ENCODE measurements at regions not wholly inside any gene's neighbourhood (a gene's known extent, or its start where the extent isn't known, plus 50 kb on each side); places are given as distances from the start of the nearest gene placed in this dataset.

DNA sequence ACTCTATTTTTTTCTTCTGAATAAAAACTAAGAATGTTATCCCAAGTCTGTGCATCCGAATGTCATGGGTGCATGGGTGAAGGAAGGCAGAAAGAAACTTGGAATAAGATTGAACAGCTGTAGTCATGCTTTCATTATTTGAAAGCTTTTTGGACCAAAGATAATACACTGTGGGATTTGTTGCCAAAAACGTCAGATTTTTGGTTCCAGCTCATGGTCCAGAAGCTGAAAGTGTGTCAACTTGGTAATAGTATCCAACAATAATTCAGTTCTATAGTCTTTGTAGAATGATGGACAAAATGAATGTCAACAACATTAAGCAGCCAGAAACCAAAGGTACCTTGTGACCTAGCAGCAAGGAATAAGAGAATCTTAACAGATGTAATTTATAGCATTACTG lies 327.9 kb upstream of the ADAMTS9 start (continued):
- TF ChIP-seq, protein P1, sequence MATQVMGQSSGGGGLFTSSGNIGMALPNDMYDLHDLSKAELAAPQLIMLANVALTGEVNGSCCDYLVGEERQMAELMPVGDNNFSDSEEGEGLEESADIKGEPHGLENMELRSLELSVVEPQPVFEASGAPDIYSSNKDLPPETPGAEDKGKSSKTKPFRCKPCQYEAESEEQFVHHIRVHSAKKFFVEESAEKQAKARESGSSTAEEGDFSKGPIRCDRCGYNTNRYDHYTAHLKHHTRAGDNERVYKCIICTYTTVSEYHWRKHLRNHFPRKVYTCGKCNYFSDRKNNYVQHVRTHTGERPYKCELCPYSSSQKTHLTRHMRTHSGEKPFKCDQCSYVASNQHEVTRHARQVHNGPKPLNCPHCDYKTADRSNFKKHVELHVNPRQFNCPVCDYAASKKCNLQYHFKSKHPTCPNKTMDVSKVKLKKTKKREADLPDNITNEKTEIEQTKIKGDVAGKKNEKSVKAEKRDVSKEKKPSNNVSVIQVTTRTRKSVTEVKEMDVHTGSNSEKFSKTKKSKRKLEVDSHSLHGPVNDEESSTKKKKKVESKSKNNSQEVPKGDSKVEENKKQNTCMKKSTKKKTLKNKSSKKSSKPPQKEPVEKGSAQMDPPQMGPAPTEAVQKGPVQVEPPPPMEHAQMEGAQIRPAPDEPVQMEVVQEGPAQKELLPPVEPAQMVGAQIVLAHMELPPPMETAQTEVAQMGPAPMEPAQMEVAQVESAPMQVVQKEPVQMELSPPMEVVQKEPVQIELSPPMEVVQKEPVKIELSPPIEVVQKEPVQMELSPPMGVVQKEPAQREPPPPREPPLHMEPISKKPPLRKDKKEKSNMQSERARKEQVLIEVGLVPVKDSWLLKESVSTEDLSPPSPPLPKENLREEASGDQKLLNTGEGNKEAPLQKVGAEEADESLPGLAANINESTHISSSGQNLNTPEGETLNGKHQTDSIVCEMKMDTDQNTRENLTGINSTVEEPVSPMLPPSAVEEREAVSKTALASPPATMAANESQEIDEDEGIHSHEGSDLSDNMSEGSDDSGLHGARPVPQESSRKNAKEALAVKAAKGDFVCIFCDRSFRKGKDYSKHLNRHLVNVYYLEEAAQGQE (IDR thresholded peaks at IDR 0.05; ENCODE audit: low read depth): no peak

DNA sequence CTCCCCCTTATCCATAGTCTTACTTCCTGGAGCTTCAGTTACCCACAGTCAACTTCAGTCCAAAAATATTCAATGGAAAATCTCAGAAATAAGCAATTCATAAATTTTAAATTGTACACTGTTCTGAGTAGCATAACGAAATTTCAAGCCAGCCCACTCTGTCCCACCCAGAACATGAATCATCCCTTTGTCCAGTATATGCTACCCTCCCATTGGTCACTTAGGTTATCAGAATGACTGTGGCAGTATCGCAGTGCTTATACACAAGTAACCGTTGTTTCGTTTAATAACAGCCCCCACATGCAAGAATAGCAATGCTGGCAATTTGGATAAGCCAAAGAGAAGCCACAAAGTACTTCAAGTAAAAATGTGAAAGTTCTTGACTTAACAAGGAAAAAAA lies 325.3 kb upstream of the ADAMTS9 start:
- no TSS peak for BruUV-seq (replicated peaks)
- no peak overlapping the region for H2AFZ ChIP-seq (ENCODE audit: low read depth, low read length, poor library complexity, severe bottlenecking)
- no peaks in the 10 kb centered on the region for H3K79me2 ChIP-seq (ENCODE audit: insufficient read depth, low read length)
- no peak overlapping the region for H3K4me3 ChIP-seq (replicated peaks in 1 of 2; ENCODE audit: low read depth in 1 of 2, low read length in 2 of 2)
- peaks cover 20% of the 10 kb centered on the region; the same call in 1 of the 2 replicates for H3K27me3 ChIP-seq (ENCODE audit: insufficient read depth, low read length)
- no peaks in the 10 kb centered on the region for H3K9me3 ChIP-seq (ENCODE audit: control insufficient read depth in 1 of 2, insufficient read depth in 1 of 2, low read depth in 1 of 2, low read length in 2 of 2)
- intact Hi-C loops (cut with micrococcal nuclease): no loop called here
- no peak overlapping the region for H3K4me2 ChIP-seq (ENCODE audit: low read length)
- H3K27ac ChIP-seq (ENCODE audit: low read depth, low read length): no peak overlapping the region
- no peaks in the 10 kb centered on the region for H4K20me1 ChIP-seq (ENCODE audit: insufficient read depth)
- no peaks in the 10 kb centered on the region for H3K4me1 ChIP-seq (ENCODE audit: control insufficient read depth in 1 of 2, insufficient read depth in 2 of 2, low read length in 2 of 2)
- ChIA-PET RAD21 (ENCODE audit: low non-redundant PET in 1 of 2, low total read pairs in 2 of 2, uncharacterized antibody in 2 of 2, unreplicated experiment in 2 of 2) (no interaction called here), POLR2A (no interaction called here), CTCF (no interaction called here)
- TF ChIP-seq EGR1 (IDR thresholded peaks at IDR 0.05; ENCODE audit: low read depth) (no peak), FOSL1 (IDR thresholded peaks at IDR 0.05; ENCODE audit: low read depth) (no peak), SP1 (IDR thresholded peaks at IDR 0.05; ENCODE audit: low read depth) (no peak), EZH2phosphoT487 (IDR thresholded peaks at IDR 0.05; ENCODE audit: borderline replicate concordance) (no peak), ELF1 (IDR thresholded peaks at IDR 0.05; ENCODE audit: borderline replicate concordance, low read depth) (no peak), POLR2A (IDR thresholded peaks at IDR 0.05; ENCODE audit: borderline replicate concordance, extremely low read depth, insufficient read depth, insufficient read length) (no peak), SRF (IDR thresholded peaks at IDR 0.05; ENCODE audit: low read depth) (no peak), ZNF274 (IDR thresholded peaks at IDR 0.05; ENCODE audit: low read depth, low read length) (no peak), EZH2 (IDR thresholded peaks at IDR 0.05) (no peak), YY1 (IDR thresholded peaks at IDR 0.05; ENCODE audit: extremely low read depth, insufficient replicate concordance, low read depth, low read length) (no peak), ZFX (IDR thresholded peaks at IDR 0.05) (no peak)
- TF ChIP-seq, protein P2, sequence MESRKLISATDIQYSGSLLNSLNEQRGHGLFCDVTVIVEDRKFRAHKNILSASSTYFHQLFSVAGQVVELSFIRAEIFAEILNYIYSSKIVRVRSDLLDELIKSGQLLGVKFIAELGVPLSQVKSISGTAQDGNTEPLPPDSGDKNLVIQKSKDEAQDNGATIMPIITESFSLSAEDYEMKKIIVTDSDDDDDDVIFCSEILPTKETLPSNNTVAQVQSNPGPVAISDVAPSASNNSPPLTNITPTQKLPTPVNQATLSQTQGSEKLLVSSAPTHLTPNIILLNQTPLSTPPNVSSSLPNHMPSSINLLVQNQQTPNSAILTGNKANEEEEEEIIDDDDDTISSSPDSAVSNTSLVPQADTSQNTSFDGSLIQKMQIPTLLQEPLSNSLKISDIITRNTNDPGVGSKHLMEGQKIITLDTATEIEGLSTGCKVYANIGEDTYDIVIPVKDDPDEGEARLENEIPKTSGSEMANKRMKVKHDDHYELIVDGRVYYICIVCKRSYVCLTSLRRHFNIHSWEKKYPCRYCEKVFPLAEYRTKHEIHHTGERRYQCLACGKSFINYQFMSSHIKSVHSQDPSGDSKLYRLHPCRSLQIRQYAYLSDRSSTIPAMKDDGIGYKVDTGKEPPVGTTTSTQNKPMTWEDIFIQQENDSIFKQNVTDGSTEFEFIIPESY (IDR thresholded peaks at IDR 0.05; ENCODE audit: extremely low read depth, insufficient replicate concordance, low read length): no peak
- TF ChIP-seq, protein P3, sequence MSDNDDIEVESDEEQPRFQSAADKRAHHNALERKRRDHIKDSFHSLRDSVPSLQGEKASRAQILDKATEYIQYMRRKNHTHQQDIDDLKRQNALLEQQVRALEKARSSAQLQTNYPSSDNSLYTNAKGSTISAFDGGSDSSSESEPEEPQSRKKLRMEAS (IDR thresholded peaks at IDR 0.05): no peak
- TF ChIP-seq, protein P4, sequence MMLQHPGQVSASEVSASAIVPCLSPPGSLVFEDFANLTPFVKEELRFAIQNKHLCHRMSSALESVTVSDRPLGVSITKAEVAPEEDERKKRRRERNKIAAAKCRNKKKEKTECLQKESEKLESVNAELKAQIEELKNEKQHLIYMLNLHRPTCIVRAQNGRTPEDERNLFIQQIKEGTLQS (IDR thresholded peaks at IDR 0.05): no peak
- H3K36me3 ChIP-seq (ENCODE audit: control insufficient read depth in 1 of 2, insufficient read depth in 2 of 2, low read length in 2 of 2): no peaks in the 10 kb centered on the region
- DNase-seq (ENCODE audit: low read depth, low spot score): no peak
- no peak for ATAC-seq
- H3K9me2 ChIP-seq (ENCODE audit: insufficient read depth): no peaks in the 10 kb centered on the region
- no peak overlapping the region for H3K9ac ChIP-seq (ENCODE audit: low read length)
